HG03175 (cell line): ENCODE measurements at regions not wholly inside any gene's neighbourhood (a gene's known extent, or its start where the extent isn't known, plus 50 kb on each side); places are given as distances from the start of the nearest gene placed in this dataset.
"Not testable (repeated sequence)": the region's sequence is repeated elsewhere in the genome, so short reads cannot be mapped to it uniquely, and the experiment has no call there.

Source experiments
- ATAC-seq: cut with Tn5 transposase; IDR thresholded peaks from one replicate; pipeline ENCODE4 v1.9.1; 2021; ENCODE audit warnings: mild to moderate bottlenecking, moderate library complexity; ENCODE audit not compliant: unreplicated experiment

DNA sequence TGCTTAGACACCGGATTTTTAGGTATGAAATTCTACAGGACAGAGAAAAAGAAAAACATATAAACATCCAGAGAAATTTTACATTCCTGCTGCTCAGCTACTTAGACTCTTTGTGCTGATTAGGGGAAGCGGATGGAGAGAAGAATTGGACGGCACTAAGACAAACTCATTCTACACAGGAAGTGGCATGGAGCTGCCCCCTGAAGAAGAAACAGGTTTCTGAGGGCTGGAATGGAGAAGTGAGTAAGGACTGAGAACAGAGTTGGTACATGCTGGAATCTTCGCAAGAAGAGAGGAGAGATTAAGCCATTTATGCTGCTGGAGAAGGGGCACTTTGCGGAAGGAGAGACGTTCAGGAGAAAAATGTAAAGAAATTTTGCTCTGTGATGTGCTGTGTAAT, 253.0 kb upstream of the ERBB4 start:
- ATAC-seq = no peak

- ATAC-seq = not testable (repeated sequence)
Observed at GRCh38 chr2:212786088-212786487, 247.5 kb upstream of the ERBB4 start.

- ATAC-seq = peak; percentile 78
Observed at GRCh38 chr2:212777020-212777491, 238.5 kb upstream of the ERBB4 start.

- no peak for ATAC-seq
Observed at GRCh38 chr2:212773808-212774339, 235.3 kb upstream of the ERBB4 start.

GRCh38 chr2:212770240-212770639, 231.6 kb upstream of the ERBB4 start:
- ATAC-seq = no peak

GRCh38 chr2:212766921-212767320, 228.3 kb upstream of the ERBB4 start:
- no peak for ATAC-seq

GRCh38 chr2:212752730-212753351, 214.2 kb upstream of the ERBB4 start:
- ATAC-seq = no peak

GRCh38 chr2:212745359-212745758, 206.8 kb upstream of the ERBB4 start:
- ATAC-seq = peak; percentile 77

- ATAC-seq = no peak
Observed at GRCh38 chr2:212737392-212738172, 199.0 kb upstream of the ERBB4 start.

GRCh38 chr2:212736385-212736726, 197.8 kb upstream of the ERBB4 start:
- ATAC-seq = no peak

- no peak for ATAC-seq
Observed at GRCh38 chr2:212733273-212733672, 194.7 kb upstream of the ERBB4 start.

DNA sequence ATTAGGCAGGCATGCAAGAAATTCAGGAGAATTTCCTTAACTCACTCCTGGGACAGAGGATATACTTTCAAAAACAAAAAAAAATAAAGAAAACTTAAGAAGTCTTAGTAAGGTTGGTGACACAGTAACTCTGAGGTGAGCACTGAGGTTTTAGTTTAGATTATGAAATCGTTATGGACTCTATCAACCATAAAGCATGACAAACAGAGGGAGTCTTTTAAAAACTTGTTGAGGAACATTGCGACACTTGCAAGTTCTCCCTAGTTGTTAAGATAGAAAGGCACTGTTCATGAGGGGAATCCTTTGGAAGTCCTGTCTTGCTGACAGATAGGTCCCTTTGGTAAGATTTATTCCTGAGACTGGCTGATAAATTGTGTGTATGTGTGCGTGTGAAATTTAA, 194.3 kb upstream of the ERBB4 start:
- ATAC-seq = no peak

DNA sequence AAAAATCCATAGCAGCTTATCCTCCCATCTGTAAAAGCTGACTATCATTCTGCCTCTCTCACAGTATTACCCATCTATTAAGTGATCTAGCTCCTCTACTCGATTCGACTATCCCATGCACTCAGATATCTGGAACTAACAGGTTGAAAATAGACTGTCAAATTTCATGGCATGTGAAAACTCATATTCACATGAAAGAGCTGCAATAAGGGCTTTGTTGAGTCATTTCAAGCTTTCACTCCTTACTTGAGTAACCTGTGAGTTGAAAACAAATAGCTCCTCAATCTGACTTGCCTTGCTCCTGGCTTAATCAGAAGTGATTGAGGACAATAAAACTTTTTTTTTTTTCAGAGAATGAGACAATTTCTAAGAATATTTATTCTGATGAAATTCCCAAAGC, 192.4 kb upstream of the ERBB4 start:
- ATAC-seq = peak; percentile 82

GRCh38 chr2:212728717-212729116, 190.1 kb upstream of the ERBB4 start:
- ATAC-seq = no peak

GRCh38 chr2:212727751-212728150, 189.1 kb upstream of the ERBB4 start:
- peak; percentile 34 for ATAC-seq

DNA sequence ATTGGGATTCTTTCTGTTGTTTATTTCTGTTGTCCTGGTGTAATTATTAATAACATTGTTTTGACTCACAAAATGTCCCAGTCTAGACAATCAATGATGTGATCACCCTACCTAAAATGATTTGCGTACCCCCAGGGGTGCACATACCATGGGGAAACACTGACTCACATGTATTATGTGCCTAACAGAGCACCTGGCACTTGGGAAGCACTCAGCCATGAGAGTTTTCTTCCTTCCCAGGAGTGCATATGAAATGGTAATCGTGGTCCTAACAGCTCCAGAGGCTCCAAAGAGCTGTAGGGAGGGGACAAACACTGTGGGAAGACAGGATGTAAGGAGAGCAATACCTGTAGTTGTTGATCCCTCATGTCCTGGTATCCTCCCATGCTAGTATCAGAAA, 187.8 kb upstream of the ERBB4 start:
- ATAC-seq = no peak

DNA sequence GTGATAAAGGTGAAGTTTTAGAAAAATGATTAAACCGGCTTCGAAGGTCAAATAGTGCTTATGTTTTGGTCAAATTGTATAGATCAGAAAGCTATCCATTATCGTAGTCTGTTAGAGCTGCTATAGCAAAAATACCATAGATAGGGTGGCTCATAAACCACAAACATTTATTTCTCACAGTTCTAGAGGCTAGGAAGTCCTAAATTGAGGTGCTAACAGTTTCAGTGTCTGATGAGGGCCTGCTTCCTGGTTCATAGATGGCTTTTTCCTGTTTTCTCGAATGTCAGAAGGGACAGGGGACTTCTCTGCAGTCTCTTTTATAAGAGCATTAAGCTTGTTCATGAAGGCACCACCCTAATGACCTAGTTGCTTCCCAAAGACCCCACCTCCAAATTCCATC, 186.6 kb upstream of the ERBB4 start:
- no peak for ATAC-seq

DNA sequence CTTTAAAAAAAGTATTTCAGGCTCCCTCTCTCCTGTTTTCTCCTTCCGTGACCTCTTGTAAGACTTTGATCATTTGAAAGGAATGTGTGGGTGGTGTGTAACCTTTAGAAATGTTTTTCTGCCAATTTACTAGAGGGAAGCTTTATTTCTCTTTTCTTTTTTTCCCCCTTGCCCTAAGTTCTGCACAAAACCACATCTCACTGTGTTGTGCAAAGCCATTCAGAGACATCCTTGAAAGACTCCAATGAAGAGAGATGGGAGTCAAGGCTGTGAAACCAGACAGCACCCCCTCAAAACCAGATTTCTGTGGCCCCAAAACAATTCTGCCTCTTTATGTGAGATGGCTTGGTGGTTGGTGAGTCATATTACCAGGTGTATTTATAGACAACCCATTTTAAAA, 184.6 kb upstream of the ERBB4 start:
- no peak for ATAC-seq

DNA sequence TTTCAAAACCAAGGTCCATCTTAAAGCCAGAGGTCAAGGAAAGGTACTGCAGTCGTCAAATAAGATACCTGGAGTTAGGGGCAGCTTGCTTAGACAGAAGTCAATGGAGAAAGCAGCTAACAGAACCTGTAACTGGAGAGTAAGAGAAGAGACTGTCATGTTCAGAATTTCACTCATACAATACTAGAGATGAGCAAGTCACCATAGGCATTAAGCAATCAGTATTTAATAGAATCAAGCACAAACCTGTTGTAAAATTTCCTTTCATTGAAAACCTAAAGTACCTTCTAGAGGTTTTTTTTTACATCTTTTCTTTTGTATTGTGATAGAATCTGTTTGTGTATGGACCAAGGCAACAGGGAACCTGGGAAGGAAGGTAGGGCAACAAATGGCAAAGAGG, 183.4 kb upstream of the ERBB4 start:
- no peak for ATAC-seq

DNA sequence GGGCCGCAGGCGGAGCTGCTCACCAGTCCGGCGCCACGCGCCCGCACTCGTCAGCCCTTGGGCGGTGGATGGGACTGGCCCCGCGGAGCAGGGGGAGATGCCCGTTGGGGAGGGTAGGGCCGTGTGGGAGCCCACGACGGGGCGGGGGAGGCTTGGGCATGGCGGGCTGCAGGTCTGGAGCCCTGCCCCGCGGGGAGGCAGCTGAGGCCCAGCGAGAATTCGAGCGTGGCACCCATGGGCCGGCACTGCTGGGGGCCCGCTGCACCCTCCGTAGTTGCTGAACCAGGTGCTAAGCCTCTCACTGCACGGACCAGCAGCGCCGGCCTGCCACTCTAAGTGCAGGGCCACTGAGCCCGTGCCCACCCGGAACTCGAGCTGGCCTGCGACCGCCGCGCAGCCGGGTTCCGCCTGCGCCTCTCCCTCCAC, 182.4 kb upstream of the ERBB4 start:
- no peak for ATAC-seq

GRCh38 chr2:212715411-212715810, 176.8 kb upstream of the ERBB4 start:
- ATAC-seq = not testable (repeated sequence)

GRCh38 chr2:212713681-212714080, 175.1 kb upstream of the ERBB4 start:
- ATAC-seq = no peak
